ENCODE measurements at regions not wholly inside any gene's neighbourhood (a gene's known extent, or its start where the extent isn't known, plus 50 kb on each side); places are given as distances from the start of the nearest gene placed in this dataset.

DNA sequence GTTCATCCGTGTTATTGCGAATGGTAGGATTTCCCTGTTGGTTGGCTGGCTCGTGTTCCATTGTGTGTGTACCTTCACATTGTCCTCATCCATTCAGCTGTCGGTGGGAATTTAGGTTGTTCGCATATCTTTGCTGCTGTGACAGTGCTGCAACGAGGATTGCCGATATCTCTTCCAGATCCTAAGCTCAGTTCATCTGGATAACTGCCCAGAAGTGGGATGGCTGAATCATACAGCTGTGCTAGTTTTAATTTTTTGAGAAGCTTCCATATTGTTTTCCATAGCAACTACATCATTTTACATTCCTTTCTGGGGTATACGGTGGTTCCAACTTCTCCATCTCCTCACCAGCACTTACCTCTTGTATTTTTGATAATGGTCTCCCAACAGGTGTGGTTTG lies 292.8 kb upstream of the SFSWAP start:
- TF ChIP-seq, protein P1, sequence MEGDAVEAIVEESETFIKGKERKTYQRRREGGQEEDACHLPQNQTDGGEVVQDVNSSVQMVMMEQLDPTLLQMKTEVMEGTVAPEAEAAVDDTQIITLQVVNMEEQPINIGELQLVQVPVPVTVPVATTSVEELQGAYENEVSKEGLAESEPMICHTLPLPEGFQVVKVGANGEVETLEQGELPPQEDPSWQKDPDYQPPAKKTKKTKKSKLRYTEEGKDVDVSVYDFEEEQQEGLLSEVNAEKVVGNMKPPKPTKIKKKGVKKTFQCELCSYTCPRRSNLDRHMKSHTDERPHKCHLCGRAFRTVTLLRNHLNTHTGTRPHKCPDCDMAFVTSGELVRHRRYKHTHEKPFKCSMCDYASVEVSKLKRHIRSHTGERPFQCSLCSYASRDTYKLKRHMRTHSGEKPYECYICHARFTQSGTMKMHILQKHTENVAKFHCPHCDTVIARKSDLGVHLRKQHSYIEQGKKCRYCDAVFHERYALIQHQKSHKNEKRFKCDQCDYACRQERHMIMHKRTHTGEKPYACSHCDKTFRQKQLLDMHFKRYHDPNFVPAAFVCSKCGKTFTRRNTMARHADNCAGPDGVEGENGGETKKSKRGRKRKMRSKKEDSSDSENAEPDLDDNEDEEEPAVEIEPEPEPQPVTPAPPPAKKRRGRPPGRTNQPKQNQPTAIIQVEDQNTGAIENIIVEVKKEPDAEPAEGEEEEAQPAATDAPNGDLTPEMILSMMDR (IDR thresholded peaks at IDR 0.05; ENCODE audit: poor library complexity, severe bottlenecking): no peak
- TF ChIP-seq TAF1 (IDR thresholded peaks at IDR 0.05; ENCODE audit: low read depth) (no peak), EP300 (conservative IDR thresholded peaks at IDR 0.05; ENCODE audit: poor library complexity, severe bottlenecking) (no peak), SMC3 (conservative IDR thresholded peaks at IDR 0.05; ENCODE audit: poor library complexity) (no peak), POLR2AphosphoS5 (IDR thresholded peaks at IDR 0.05) (no peak), EZH2 (IDR thresholded peaks at IDR 0.05; ENCODE audit: borderline replicate concordance, insufficient read depth, low read length, poor library complexity, severe bottlenecking) (no peak)

Data from neural cell (in vitro differentiated cells).